MM.1S (cell line): ENCODE measurements at regions not wholly inside any gene's neighbourhood (a gene's known extent, or its start where the extent isn't known, plus 50 kb on each side); places are given as distances from the start of the nearest gene placed in this dataset.

Experiments
- CTCF ChIP-seq: fragments of 300-600 bp; sonication (generic); IDR thresholded peaks from 2 replicates; pipeline ENCODE4 v1.5.1; 2016; ENCODE audit warnings: antibody characterized with exemption, low read length, mixed read lengths
- EZH2 ChIP-seq: fragments of 300-600 bp; sonication (generic); optimal IDR thresholded peaks from 2 replicates; pipeline ENCODE3; 2017; ENCODE audit warnings: low read depth, mild to moderate bottlenecking, antibody characterized with exemption, low read length, mixed read lengths
- EZH2phosphoT487 ChIP-seq: fragments of 300-600 bp; sonication (generic); IDR thresholded peaks from 2 replicates; pipeline ENCODE4 v1.6.1; 2018; ENCODE audit warnings: antibody characterized with exemption, low read length

- TF ChIP-seq CTCF (no peak), EZH2 (no peak), EZH2phosphoT487 (no peak)
These were observed 101.0 kb downstream of the SNX19 start for GRCh38 chr11:130815097-130815802.
